H1 (cell line): ENCODE measurements at regions not wholly inside any gene's neighbourhood (a gene's known extent, or its start where the extent isn't known, plus 50 kb on each side); places are given as distances from the start of the nearest gene placed in this dataset.

ENCODE experiments used
- CTCF ChIA-PET: fragments of 300-600 bp; sonication (Branson Sonifier 250); formaldehyde crosslinking; loops from one replicate; lab custom pipeline; 2021; ENCODE audit not compliant: partially characterized antibody; lab: Charles Lee
- POLR2A ChIA-PET: fragments of 300-600 bp; sonication (Branson Sonifier 250); formaldehyde crosslinking; loops from one replicate; lab custom pipeline; 2021; ENCODE audit warnings: inconsistent platforms; ENCODE audit not compliant: partially characterized antibody; lab: Charles Lee
- DNase-seq, 2 experiments: peaks; one replicate each; pipeline versions ENCODE4 v3.0.0 to v3.0.0-alpha.2; 2010 to 2022; ENCODE audit warnings: low spot score in 2 of 2, low read depth in 1 of 2, mixed read lengths in 1 of 2
- FAIRE-seq: peaks from 2 replicates; lab custom pipeline; 2011; peaks lifted over from hg19 to GRCh38; lab: Jason Lieb, UNC
- H2AFZ ChIP-seq: 2 replicates; pipeline ENCODE4 v1.8.1; 2012; ENCODE audit warnings: low read length, inconsistent platforms
- H2AK5ac ChIP-seq: 2 replicates; pipeline ENCODE4 v1.6.1; 2013; ENCODE audit warnings: low read depth, low read length
- H2BK120ac ChIP-seq: replicated peaks from 2 replicates; pipeline ENCODE3; 2013; ENCODE audit warnings: low read depth, low read length, inconsistent platforms
- H2BK12ac ChIP-seq: 2 replicates; pipeline ENCODE4 v1.6.1; 2013; ENCODE audit warnings: low read depth, low read length
- H2BK15ac ChIP-seq: 2 replicates; pipeline ENCODE4 v1.6.1; 2013; ENCODE audit warnings: low read length
- H2BK20ac ChIP-seq: 2 replicates; pipeline ENCODE4 v1.6.1; 2013; ENCODE audit warnings: low read length
- H2BK5ac ChIP-seq: 2 replicates; pipeline ENCODE4 v1.6.1; 2013; ENCODE audit warnings: low read depth, low read length
- H3K14ac ChIP-seq: 2 replicates; pipeline ENCODE4 v1.6.1; 2013; ENCODE audit warnings: inconsistent platforms; ENCODE audit not compliant: insufficient read length
- H3K18ac ChIP-seq: 2 replicates; pipeline ENCODE4 v1.6.1; 2013; ENCODE audit warnings: low read length; ENCODE audit errors: extremely low read depth
- H3K23ac ChIP-seq: 2 replicates; pipeline ENCODE4 v1.6.1; 2013; ENCODE audit warnings: inconsistent platforms; ENCODE audit not compliant: insufficient read length
- H3K23me2 ChIP-seq: 2 replicates; pipeline ENCODE4 v1.6.1; 2013; ENCODE audit warnings: low read depth, low read length
- H3K27ac ChIP-seq: 2 replicates; pipeline ENCODE4 v1.6.1; 2011; ENCODE audit warnings: low read depth, low read length, inconsistent platforms
- H3K27me3 ChIP-seq, 4 experiments: replicated peaks in 1 of 4; 1 replicate in 1 of 4; 2 replicates in 3 of 4; pipeline versions ENCODE4 v1.6.1 to v1.8.1; 2011 to 2013; ENCODE audit warnings: low read length in 3 of 4, mild to moderate bottlenecking in 3 of 4, inconsistent platforms in 2 of 4, mixed read lengths in 2 of 4, moderate library complexity in 1 of 4; ENCODE audit not compliant: control insufficient read depth in 3 of 4, insufficient read depth in 3 of 4; ENCODE audit errors: extremely low read depth in 1 of 4
- H3K36me3 ChIP-seq, 4 experiments: 2 replicates each; pipeline versions ENCODE4 v1.6.1 to v1.8.1; 2011 to 2013; ENCODE audit warnings: mild to moderate bottlenecking in 4 of 4, low read length in 3 of 4, moderate library complexity in 2 of 4, control low read depth in 1 of 4, inconsistent platforms in 1 of 4; ENCODE audit not compliant: insufficient read depth in 4 of 4, control insufficient read depth in 2 of 4
- H3K4ac ChIP-seq: replicated peaks from 2 replicates; pipeline ENCODE3; 2013; ENCODE audit warnings: low read length, low read depth, mixed read lengths, inconsistent platforms; ENCODE audit not compliant: insufficient read length
- H3K4me1 ChIP-seq, 4 experiments: replicated peaks in 1 of 4; 1 replicate in 1 of 4; 2 replicates in 3 of 4; pipeline versions ENCODE4 v1.6.1 to v1.8.1; 2011 to 2013; ENCODE audit warnings: low read length in 3 of 4, inconsistent platforms in 2 of 4, mixed read lengths in 1 of 4; ENCODE audit not compliant: insufficient read depth in 4 of 4, control insufficient read depth in 3 of 4
- H3K4me2 ChIP-seq, 2 experiments: 2 replicates each; pipeline versions ENCODE4 v1.6.1 to v1.8.1; 2011 to 2013; ENCODE audit warnings: low read depth in 2 of 2, low read length in 2 of 2, control low read depth in 1 of 2, inconsistent platforms in 1 of 2, mild to moderate bottlenecking in 1 of 2; ENCODE audit not compliant: insufficient read depth in 1 of 2
- H3K4me3 ChIP-seq, 4 experiments: fragments of 200-600, 300-600 bp in 1 of 4; sonication (generic), shearing (Covaris generic), sonication (Bioruptor Twin) in 1 of 4; 2 replicates each; pipeline versions ENCODE4 v1.5.1 to v1.8.1; 2011 to 2016; ENCODE audit warnings: low read length in 4 of 4, low read depth in 3 of 4, control low read depth in 2 of 4, inconsistent platforms in 2 of 4, mild to moderate bottlenecking in 2 of 4, mixed read lengths in 1 of 4, moderate library complexity in 1 of 4; ENCODE audit not compliant: insufficient read depth in 2 of 4; ENCODE audit errors: extremely low read depth in 1 of 4
- H3K56ac ChIP-seq: replicated peaks from 2 replicates; pipeline ENCODE3; 2013; ENCODE audit warnings: low read depth, mild to moderate bottlenecking, mixed read lengths, low read length, inconsistent platforms; ENCODE audit not compliant: insufficient read length
- H3K79me1 ChIP-seq: 2 replicates; pipeline ENCODE4 v1.6.1; 2013; ENCODE audit warnings: low read depth, low read length, control low read depth
- H3K79me2 ChIP-seq, 2 experiments: 2 replicates each; pipeline versions ENCODE4 v1.6.1 to v1.8.1; 2012 to 2013; ENCODE audit warnings: low read length in 2 of 2, mild to moderate bottlenecking in 2 of 2, inconsistent platforms in 1 of 2; ENCODE audit not compliant: insufficient read depth in 2 of 2, control insufficient read depth in 1 of 2
- H3K9ac ChIP-seq, 4 experiments: replicated peaks in 1 of 4; 1 replicate in 1 of 4; 2 replicates in 3 of 4; pipeline versions ENCODE4 v1.6.1 to v1.8.1; 2011 to 2013; ENCODE audit warnings: low read depth in 3 of 4, low read length in 3 of 4, control low read depth in 2 of 4, mild to moderate bottlenecking in 2 of 4, moderate library complexity in 2 of 4, inconsistent platforms in 1 of 4; ENCODE audit errors: extremely low read depth in 1 of 4
- H3K9me3 ChIP-seq, 2 experiments: 2 replicates each; pipeline versions ENCODE4 v1.6.1 to v1.8.1; 2012 to 2013; ENCODE audit warnings: mild to moderate bottlenecking in 2 of 2, moderate library complexity in 2 of 2, control low read depth in 1 of 2, inconsistent platforms in 1 of 2, low read depth in 1 of 2, low read length in 1 of 2, mixed read lengths in 1 of 2; ENCODE audit not compliant: insufficient read depth in 2 of 2
- H4K20me1 ChIP-seq, 2 experiments: replicated peaks in 1 of 2; 2 replicates each; pipeline versions ENCODE3 to v1.8.1; 2011 to 2013; ENCODE audit warnings: inconsistent platforms in 2 of 2, low read length in 2 of 2, mild to moderate bottlenecking in 1 of 2; ENCODE audit not compliant: insufficient read depth in 2 of 2, control insufficient read depth in 1 of 2
- H4K5ac ChIP-seq: 2 replicates; pipeline ENCODE4 v1.6.1; 2013; ENCODE audit warnings: low read length, low read depth, mixed read lengths, inconsistent platforms; ENCODE audit not compliant: insufficient read length
- H4K8ac ChIP-seq: 2 replicates; pipeline ENCODE4 v1.8.0; 2013; ENCODE audit warnings: mild to moderate bottlenecking, moderate library complexity, low read length, inconsistent platforms; ENCODE audit not compliant: insufficient read depth; ENCODE audit errors: extremely low read depth
- H4K91ac ChIP-seq: replicated peaks from 2 replicates; pipeline ENCODE3; 2013; ENCODE audit warnings: low read length, mixed read lengths, inconsistent platforms; ENCODE audit not compliant: insufficient read length
- EGR1 ChIP-seq: IDR thresholded peaks from 2 replicates; pipeline ENCODE4 v1.6.1; 2011; ENCODE audit warnings: low read depth, low read length, borderline replicate concordance
- EP300 ChIP-seq, 2 experiments: IDR thresholded peaks; 1 replicate in 1 of 2; 2 replicates in 1 of 2; pipeline ENCODE4 v1.6.1; 2011 to 2012; ENCODE audit warnings: low read depth in 2 of 2, low read length in 2 of 2, mild to moderate bottlenecking in 2 of 2, borderline replicate concordance in 1 of 2, inconsistent platforms in 1 of 2, moderate library complexity in 1 of 2
- EZH2 ChIP-seq: fragments of 200-600 bp; sonication (generic); IDR thresholded peaks from 2 replicates; pipeline ENCODE4 v1.7.1; 2012; ENCODE audit warnings: low read depth, mild to moderate bottlenecking, moderate library complexity, low read length, inconsistent platforms; ENCODE audit not compliant: severe bottlenecking
- SIRT6 ChIP-seq: IDR thresholded peaks from one replicate; pipeline ENCODE4 v1.7.1; 2012; ENCODE audit warnings: low read length, inconsistent platforms
- WGBS, 2 experiments: shearing (Covaris generic) in 1 of 2; methylation state at CpG; one replicate each; pipeline versions ENCODE4 v1.1.6 to v1.1.7; 2013 to 2015; ENCODE audit warnings: low lambda C conversion rate in 2 of 2, mixed read lengths in 2 of 2, inconsistent platforms in 1 of 2, low coverage in 1 of 2, missing lambda C conversion rate in 1 of 2; ENCODE audit not compliant: insufficient replicate concordance in 2 of 2, insufficient coverage in 1 of 2, insufficient read length in 1 of 2; ENCODE audit errors: extremely low coverage in 1 of 2, missing lambda C conversion rate in 1 of 2; 5-methylcytosine and 5-hydroxymethylcytosine counted together

DNA sequence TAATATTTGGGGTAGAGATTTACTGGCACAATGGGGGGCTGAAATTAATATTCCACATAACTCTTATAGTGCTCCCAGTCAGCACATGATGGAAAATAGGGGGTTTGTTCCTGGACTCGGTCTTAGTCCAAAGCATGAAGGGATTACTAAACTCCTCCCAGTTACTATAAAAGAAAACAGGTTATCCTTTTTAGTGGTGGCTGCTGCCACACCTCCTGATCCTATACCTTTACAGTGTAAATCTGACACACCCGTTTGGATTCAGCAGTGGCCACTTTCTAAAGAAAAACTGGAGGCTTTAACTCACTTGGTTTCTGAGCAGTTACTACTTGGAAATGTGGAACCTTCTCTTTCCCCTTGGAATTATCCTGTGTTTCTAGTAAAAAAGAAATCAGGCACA is 572.9 kb upstream of the PTGER4 start:
- Histone ChIP-seq H4K5ac (no peak overlapping the region), H2AFZ (no peak overlapping the region), H4K20me1 (no peaks in the 10 kb centered on the region), H3K23me2 (no peaks in the 10 kb centered on the region), H2AK5ac (no peak overlapping the region), H3K18ac (no peak overlapping the region), H4K91ac (no peak overlapping the region), H3K14ac (no peak overlapping the region), H2BK5ac (no peak overlapping the region), H3K4ac (no peak overlapping the region), H3K4me3 (no peak overlapping the region), H3K79me2 (no peaks in the 10 kb centered on the region), H3K9ac (no peak overlapping the region), H3K4me2 (no peak overlapping the region), H2BK120ac (no peak overlapping the region), H3K23ac (no peak overlapping the region), H3K4me1 (no peaks in the 10 kb centered on the region), H3K79me1 (no peaks in the 10 kb centered on the region), H3K36me3 (no peaks in the 10 kb centered on the region), H2BK15ac (no peak overlapping the region), H2BK12ac (no peak overlapping the region), H3K27ac (no peak overlapping the region), H3K9me3 (peaks cover 11 to 15% of the 10 kb centered on the region in 2 experiments; a peak in 3 of 4 replicates), H4K8ac (no peak overlapping the region), H2BK20ac (no peak overlapping the region), H3K56ac (no peak overlapping the region), H3K27me3 (no peaks in the 10 kb centered on the region)
- FAIRE-seq (no peak), DNase-seq (no peak)
- ChIA-PET POLR2A (no interaction called here), CTCF (no interaction called here)
- TF ChIP-seq EGR1 = no peak
- TF ChIP-seq EZH2 = no peak
- TF ChIP-seq EP300 (IDR thresholded peaks at IDR 0.05; ENCODE audit: borderline replicate concordance in 1 of 2, low read depth in 2 of 2, low read length in 2 of 2) = no peak
- no peak for TF ChIP-seq SIRT6
- WGBS, 2 experiments = 100% methylated on average over 2 of the region's 2 CpGs; no CpG with 5 or more reads in 1 of the 2 experiments
